GM19372 (cell line): ENCODE measurements at regions not wholly inside any gene's neighbourhood (a gene's known extent, or its start where the extent isn't known, plus 50 kb on each side); places are given as distances from the start of the nearest gene placed in this dataset.

Experiments used
- ATAC-seq: cut with Tn5 transposase; IDR thresholded peaks from one replicate; pipeline ENCODE4 v1.9.1; 2021; ENCODE audit warnings: mild to moderate bottlenecking, low read depth, moderate library complexity; ENCODE audit not compliant: unreplicated experiment

DNA sequence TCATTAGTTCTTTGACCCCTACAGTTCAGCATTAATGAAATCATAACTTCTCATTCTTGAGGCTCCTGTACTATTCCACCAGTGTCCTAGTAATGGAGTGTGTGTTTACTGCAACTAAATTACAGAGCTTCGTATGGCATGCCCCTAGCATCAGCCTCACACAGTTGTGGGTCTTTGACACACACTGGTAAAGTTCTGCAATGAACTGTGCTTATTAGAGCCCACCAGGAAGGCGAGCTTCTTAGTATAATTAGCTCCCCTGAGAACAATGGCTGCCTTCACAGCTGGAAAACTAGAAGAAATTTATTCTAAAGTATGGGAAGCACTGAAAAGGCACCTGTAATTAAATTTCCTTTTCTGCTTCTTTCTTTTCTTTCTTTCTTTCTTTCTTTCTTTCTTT lies 251.1 kb upstream of the RGS18 start:
- no peak for ATAC-seq

DNA sequence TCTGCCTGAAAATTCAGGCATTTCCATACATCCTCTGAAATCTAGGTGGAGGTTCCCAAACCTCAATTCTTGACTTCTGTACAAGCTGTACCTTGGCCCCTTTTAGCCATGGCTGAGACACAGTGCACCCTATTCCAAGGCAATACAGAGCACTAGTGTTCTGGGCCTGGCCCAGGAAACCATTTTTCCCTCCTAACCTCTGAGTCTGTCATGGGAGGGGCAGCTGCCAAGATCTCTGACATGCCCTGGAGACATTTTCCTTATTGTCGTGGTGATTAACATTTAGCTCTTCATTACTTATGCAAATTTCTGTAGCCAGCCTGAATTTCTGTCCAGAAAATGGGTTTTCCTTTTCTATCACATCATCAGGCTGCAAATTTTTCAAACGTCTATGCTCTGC lies 248.0 kb upstream of the RGS18 start:
- no peak for ATAC-seq

DNA sequence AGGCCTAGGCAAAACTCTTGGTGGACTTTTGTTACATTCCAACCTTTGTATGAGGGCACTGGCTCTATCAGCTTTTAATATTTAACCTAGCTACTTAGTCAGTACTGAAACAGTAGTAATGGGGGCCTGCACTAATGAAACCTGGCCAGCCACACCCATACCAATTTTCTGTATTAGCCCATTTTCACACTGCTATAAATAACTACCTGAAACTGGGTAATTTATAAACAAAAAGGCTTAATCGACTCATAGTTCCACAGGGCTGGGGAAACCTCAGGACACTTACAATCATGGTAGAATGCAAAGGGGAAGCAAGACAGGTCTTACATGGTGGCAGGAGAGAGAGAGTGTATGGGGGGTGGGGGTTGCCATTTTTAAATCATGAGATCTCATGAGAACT lies 245.7 kb upstream of the RGS18 start:
- ATAC-seq: no peak

DNA sequence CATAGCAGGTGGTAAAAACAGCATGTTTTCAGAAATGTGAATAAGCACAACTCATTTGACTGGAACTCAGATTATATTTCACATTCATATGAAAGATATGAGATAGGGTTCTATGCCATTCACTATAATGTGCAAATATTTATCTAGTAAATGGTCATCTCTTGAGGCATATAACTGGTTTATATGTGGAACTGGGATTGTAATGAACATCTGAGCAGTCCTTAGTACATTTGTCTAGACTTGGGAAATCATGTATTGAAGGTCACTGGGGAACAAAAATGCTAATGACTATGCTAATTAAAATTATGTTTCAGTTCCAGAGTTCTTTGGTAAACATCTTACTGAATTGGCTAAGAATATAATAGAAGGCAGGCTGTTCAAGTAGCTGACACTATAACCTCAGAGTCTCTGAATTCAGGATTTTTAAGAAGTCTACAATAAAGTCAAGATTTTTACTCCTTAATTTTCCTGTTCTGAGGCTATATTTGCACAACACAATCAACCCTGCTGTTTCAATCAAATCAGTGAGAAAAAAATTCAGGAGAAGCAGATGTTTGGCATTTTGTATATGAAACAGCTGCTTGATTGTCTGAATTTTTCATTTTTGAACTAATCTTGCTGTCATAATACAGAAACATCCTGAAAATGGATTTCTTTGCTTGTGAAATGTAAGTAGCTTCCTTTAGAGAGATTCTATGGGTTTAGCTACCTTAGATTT lies 244.8 kb upstream of the RGS18 start:
- ATAC-seq: no peak

DNA sequence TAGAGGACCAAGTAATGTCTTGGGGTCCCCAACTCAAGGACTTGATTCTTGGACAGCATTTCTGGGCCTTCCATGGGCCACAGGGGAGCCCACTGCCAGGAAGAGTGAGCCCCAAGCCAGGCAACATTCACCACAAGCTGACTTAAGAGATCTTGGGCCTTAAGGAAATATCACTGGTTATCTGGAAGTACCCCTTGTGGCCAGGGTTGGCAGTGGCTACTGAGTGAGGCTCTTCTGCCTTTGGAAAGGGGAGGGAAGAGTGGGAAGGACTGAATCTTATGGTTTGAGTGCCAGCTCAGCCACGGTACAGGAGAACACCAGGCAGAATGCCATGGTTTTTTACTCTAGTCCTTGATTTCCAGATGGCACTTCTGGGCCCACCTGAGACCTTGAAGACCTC lies 228.9 kb upstream of the RGS18 start:
- ATAC-seq: no peak

DNA sequence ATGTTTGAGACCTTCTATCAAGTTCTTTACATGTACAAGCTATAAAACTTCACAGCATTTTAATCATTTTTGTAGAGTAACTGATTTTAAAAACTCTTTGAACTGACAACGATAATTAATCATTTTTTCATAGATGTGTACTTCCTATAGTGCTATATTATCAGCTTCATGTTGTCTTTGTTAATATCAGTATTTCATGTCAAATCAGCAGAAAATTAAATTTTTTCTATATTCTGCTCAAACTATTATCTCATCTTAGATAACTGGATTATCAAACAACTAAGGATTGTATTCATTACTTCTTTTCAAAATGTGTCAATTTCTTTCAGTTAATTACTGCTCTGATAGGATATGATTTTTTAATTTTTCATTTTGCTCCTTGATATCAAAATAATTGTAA lies 214.6 kb upstream of the RGS18 start:
- no peak for ATAC-seq

DNA sequence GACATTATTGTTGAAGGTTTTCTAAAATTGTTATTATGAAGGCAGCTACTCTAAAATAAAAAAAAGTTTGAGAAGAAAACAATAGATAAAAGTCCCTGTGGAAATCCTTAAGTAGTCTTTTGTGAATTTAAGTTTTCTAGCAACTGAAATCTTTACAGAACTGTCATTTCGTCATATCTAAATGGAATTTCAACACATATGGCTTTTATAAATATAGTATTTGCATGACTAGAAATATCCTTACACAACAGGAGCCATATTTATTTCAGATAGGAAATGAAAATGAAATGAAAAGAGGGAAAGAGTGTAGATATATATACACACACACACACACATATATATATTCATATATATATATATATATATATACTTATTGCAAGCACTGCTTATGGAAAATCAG lies 204.7 kb upstream of the RGS18 start:
- no peak for ATAC-seq

DNA sequence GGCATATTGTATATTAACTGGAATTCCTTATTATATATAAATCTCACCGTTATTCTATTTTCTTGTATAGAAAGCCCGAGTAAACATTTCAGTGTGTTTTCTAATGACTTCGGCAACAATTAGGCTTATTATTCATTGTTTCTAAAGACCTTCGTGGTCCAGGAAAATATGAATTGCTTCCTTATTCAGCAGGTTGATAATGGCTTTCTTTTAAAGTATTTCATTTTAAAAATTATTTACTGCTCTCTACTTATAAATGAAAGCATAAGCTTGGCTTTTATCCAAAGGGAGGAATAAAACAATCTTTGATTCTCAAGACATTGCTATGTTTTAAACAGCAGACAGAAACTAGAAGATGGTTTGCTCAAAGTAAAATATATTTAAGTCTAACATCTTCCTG lies 198.4 kb upstream of the RGS18 start:
- ATAC-seq: no peak

DNA sequence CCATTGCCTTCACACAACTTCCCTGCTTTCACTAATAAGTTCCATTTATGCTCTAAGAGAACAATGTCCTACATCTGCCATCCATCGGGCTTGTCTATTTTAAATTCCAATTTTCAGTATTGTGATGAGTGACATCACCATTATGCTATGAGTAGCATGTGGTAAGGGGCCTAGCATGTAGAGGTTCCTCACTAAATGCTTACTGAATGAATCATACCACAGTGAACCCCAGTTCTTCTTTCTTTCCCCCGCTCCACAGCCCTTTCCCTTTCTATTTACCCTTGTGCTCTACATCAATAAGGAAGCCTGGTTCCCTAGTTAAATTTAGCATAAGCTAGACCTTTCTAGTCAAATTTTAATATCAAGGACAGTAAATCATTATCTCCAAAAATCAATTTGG lies 195.0 kb upstream of the RGS18 start:
- ATAC-seq: no peak

DNA sequence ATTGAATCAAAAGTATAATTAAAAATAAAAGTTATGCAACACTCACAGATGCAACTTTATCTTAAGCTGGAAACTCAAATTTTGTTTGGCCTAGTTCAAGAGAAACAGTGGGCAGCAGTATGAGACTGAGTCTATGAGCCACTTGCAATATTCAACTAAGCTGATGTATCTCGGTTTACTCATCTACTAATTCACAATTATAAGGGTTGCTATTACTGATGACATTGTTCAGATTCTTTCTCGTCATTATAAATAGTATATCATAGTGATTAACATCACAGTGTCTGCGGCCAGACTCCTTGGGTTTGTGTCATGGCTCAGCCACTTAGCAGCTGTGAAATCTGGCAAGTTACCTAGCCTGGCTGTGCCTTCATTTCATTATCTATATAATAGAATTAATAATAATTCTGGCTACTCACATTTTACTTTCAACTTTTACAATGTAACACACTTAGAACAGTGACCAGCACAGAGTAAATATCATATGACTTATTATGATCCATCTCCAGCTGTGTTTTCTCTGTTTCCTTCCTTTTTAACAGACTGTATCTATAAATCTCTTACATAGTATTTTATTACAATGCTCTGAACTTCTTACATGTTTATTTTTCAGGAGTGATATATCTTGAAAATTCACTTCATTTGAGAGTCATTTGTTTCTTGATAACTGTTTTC lies 194.3 kb upstream of the RGS18 start:
- ATAC-seq: no peak

DNA sequence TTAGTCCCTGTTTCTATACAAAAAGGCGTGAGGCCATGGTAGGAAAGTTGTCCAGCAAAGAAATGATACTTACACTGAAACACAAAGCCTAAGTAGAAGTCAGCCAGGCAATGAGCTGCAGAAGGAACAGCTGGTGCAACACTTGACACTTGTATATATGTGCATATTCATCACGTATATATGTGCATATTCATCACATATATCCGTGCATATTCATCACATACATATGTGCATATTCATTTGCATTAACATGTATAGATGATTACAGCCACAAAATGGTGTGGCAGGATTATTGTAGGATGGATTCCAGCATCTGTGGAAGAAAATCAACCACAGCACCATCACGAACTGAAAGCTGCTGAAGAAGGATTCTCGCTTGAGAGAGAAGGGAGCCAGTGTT lies 189.0 kb upstream of the RGS18 start:
- ATAC-seq: no peak

DNA sequence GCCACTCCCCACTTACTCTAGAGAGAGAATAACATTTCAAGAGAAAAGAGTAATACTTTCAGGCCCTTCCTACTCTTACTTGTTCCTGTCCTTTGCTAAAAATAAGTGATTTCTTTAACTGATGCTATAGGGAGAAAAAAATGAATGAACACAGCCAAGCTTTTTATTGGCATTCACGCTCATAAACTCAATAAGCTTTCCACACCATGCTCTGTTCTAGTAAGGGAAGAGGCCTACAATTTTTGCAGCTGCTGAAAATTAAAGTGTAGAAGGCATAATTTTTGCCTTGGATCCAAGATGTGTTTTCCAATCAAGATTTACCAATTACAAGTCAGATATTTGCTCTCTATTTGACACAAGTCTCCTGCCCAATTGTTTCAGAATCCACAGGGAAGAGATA lies 188.1 kb upstream of the RGS18 start:
- no peak for ATAC-seq

DNA sequence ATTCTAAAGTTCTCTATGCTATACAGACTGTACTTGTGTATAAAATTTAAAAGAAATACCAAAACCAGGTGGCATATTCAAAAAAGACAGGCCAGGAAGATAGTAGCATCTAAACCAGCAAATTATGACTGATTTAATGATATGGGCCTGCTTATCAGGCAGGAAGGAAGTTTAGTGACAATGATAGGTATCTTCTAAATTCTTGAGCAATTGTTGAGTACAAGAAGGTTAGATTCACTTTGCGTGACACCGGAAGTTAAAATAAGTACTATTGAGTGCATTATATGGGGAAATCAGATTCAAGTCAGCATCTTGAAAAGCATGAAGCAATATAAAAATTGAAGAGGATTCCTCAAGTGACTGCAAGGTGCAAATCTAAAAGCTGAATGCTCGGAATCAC lies 186.8 kb upstream of the RGS18 start:
- ATAC-seq: no peak

DNA sequence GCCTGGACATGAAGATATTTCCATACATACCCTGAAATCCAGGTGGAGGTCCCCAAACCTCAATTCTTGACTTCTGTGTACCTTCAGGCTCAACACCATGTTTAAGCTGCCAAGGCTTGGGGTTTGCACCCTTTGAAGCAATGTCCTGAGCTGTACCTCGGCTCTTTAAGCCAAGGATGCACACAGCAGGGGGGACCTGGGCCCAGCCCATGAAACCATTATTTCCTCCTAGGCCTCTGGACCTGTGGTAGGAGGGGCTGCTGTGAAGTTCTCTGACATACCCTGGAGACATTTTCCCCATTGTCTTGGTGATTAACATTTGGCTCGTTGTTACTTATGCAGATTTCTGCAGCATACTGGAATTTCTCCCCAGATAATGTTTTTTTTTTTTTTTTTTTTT lies 184.3 kb upstream of the RGS18 start:
- no peak for ATAC-seq

DNA sequence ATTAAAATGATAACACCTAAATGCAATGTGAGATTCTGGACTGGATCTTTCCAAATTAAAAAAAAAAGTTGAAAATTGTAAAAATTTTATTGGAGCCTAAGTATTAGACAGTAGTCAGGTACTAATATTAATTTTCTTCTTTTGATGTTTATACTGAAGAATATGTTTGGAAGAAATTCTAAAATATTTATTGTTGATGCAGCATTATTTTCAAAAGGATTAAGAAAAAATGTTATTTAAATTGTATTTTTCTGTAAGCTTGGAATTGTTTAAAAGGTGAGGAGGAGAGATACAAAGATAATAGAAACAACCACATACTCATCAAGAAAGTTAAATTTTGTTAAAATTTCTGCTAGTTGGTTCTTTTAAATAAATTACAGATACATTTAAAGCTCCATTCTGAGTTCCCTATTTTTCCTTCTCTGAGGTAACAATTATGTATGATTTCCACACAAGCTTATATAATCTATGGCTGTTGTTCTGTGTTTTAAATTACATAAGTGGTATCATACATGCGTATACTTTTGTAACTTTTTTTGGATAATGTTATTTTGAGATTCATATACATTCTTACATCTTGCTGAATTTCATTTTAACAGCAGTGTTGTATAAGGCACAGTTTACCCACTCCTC lies 180.3 kb upstream of the RGS18 start:
- ATAC-seq: no peak

DNA sequence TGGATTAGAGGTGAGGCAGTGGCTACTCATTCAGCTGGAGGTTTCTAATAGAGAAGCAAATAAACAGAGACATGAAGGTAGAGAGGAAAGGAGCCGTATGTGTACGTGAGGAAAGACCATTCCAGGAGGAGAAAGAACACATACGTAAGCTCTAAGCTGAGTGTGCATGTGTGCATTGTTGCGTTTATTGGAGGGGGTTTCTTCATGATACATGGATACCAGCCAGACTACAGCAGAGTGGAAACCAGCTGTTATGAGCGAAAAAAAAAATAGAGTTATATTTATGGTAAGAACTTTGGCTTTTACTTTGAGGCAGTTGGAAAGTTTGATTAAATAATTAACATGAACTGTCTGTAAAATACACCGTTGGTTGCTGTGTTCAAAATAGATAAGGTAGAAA lies 173.4 kb upstream of the RGS18 start:
- ATAC-seq: no peak

DNA sequence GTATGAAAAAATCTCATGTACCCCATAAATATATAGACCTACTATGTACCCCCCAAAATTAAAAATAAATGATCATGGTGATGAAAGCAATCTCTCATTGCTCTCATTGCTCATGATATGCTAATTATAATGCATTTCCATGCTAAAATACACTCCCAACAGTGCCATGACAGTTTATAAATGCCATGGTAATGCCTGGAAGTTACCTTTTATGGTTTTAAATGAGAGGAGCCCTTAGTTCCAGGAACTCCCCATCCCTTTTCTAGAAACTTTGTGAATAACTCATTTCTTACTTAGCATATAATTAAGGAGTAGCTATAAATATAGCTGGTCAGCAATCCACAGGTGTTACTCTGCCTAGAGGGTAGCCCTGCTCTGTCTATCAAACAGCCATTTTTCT lies 166.1 kb upstream of the RGS18 start:
- ATAC-seq: no peak

DNA sequence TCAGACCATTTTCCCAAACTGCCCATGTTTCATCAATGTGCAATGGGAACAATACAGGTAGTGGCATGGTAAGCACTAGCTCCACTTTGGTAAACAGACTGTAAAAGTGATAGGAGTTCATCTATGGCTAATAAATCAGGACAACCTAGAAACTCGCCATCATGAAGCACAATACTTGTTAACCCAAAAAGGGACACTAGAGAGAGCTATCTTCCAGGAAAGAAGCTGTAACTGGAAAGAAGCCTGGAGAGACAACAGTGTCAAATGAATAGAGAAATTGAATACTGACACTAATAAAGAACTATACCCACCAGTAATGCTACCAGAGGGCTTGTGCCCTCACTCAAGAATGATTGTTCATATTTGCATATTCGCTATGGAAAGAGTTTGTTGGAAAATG lies 164.7 kb upstream of the RGS18 start:
- ATAC-seq: no peak

DNA sequence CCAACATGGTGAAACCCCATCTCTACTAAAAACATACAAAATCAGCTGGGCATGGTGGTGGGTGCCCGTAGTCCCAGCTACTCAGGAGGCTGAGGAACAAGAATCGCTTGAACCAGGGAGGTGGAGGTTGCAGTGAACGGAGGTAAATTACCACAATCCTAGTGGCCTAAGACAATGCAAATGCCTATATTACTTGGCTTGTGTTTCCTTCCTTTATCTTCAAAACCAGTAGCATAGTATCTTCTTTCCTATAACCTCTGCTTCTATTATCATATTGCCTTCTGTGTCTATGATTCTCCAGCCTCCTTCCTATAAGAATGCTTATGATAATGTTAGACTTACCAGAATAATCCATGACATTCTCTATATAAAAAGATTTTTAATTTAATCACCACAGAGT lies 156.2 kb upstream of the RGS18 start:
- no peak for ATAC-seq

DNA sequence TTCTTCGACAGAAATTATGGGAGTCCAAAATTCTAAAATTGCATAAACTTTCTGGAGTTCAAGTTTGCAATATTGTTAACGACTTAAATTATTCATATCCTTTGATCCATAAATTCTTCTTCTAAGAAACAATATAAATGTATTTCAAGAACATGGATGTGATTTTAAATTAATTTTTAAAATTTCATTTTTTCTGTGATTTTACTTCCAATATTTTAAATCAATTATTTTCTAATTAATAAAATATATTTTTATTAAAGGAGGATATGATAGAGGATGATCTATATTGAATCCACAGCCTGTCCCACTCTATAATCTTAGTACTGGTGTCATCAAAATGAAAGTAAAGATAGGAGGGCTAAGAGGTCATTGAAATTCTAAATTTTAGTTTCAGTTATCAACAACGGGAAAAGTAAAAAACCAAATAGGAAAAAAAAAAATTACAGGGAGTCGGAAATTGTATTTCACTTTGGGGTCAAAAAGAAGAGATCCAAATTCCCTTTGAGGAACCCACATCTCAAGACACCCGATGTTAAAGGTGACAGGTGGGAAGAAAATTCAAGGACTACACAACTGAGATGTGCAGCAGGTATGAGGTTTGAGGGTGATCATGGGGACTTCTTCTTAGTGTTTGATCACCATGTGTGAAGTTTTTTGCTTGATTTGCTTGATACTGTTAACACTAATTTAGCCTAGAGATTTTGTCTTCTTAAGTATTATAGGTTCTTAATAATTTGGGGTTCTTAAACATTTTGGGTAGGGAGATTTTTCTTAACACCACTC lies 154.8 kb upstream of the RGS18 start:
- ATAC-seq: no peak

DNA sequence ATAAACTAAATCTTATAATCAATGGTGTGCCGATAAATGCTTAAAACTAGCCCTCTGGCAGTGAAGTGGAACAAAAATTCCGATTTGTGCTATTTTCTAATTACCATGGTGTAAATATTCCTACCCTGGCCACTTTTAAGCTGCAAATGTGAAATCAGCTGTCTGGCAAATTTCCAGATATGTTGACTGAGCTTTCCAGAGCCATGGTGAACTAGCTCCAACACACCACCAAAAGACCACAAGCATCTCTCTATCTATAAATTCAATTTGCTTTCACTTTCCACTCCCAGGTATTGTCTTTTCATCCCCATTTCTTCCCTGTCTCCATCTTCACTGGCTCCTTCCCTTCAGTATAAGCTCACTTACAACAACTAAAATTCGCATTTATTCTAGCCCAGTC lies 152.3 kb upstream of the RGS18 start:
- no peak for ATAC-seq
